K562 (cell line): ENCODE measurements at regions not wholly inside any gene's neighbourhood (a gene's known extent, or its start where the extent isn't known, plus 50 kb on each side); places are given as distances from the start of the nearest gene placed in this dataset.

Source experiments
- ATAC-seq: fragments of 200-7000 bp; cut with Tn5 transposase; 3 replicates; pipeline ENCODE4 v1.9.1; 2020; ENCODE audit warnings: moderate library complexity
- BruUV-seq: library from RNA; stranded (reverse); fragments of 400-500 nt; replicated peaks from 2 replicates; lab custom pipeline; 2021; lab: Mats Ljungman, UMichigan
- CTCF ChIA-PET: fragments of 300-600 bp; formaldehyde crosslinking; extraction: SDS; loops from one replicate; lab custom pipeline; 2021; ENCODE audit warnings: low intra/inter-chr PET ratio; lab: Yijun Ruan, JAX
- POLR2A ChIA-PET: fragments of 300-600, 350-650 bp; sonication (Branson Sonifier 250); formaldehyde crosslinking; extraction: SDS; loops from one replicate; lab custom pipeline; 2021; ENCODE audit warnings: antibody characterized with exemption, inconsistent platforms; lab: Yijun Ruan, JAX
- DNase-seq, 4 experiments: peaks; one replicate each; pipeline versions ENCODE4 v3.0.0 to v3.0.0-alpha.2; 2011 to 2018; ENCODE audit warnings: low spot score in 3 of 4, mixed read lengths in 3 of 4; ENCODE audit errors: extremely low read depth in 1 of 4
- FAIRE-seq: peaks from 2 replicates; lab custom pipeline; 2011; peaks lifted over from hg19 to GRCh38; lab: Jason Lieb, UNC
- H2AFZ ChIP-seq: 2 replicates; pipeline ENCODE4 v1.6.0; 2011; ENCODE audit warnings: low read depth, low read length, control low read depth, inconsistent platforms
- H3K27ac ChIP-seq: fragments of 200-600 bp; 3 replicates; pipeline ENCODE4 v1.8.0; 2011; ENCODE audit warnings: low read depth, mild to moderate bottlenecking, control low read depth, inconsistent platforms, low read length, moderate library complexity, mixed read lengths; ENCODE audit errors: extremely low read depth
- H3K27me3 ChIP-seq, 2 experiments: fragments of 300-600 bp in 1 of 2; 2 replicates in 1 of 2; 3 replicates in 1 of 2; pipeline versions ENCODE4 v1.6.0 to v1.8.0; 2011; ENCODE audit warnings: inconsistent platforms in 2 of 2, low read length in 2 of 2, mild to moderate bottlenecking in 1 of 2, mixed read lengths in 1 of 2, moderate library complexity in 1 of 2; ENCODE audit not compliant: control insufficient read depth in 2 of 2, insufficient read depth in 2 of 2
- H3K36me3 ChIP-seq: fragments of 300-600 bp; 3 replicates; pipeline ENCODE4 v1.8.0; 2011; ENCODE audit warnings: mild to moderate bottlenecking, low read length, inconsistent platforms; ENCODE audit not compliant: control insufficient read depth, insufficient read depth
- H3K4me1 ChIP-seq, 2 experiments: fragments of 200-600 bp in 1 of 2; replicated peaks in 1 of 2; 2 replicates in 1 of 2; 3 replicates in 1 of 2; pipeline versions ENCODE4 v1.5.1 to v1.8.0; 2011; ENCODE audit warnings: inconsistent platforms in 2 of 2, low read length in 2 of 2, mild to moderate bottlenecking in 1 of 2, mixed read lengths in 1 of 2, moderate library complexity in 1 of 2; ENCODE audit not compliant: control insufficient read depth in 2 of 2, insufficient read depth in 2 of 2
- H3K4me2 ChIP-seq: 2 replicates; pipeline ENCODE4 v1.6.1; 2011; ENCODE audit warnings: low read length, control low read depth, inconsistent platforms, mixed read lengths; ENCODE audit not compliant: insufficient read depth
- H3K4me3 ChIP-seq: fragments of 200-600 bp; sonication (generic), shearing (Covaris generic); 2 replicates; pipeline ENCODE4 v1.5.1; 2016; ENCODE audit warnings: control low read depth, inconsistent platforms
- H3K79me2 ChIP-seq: fragments of 200-600 bp; 3 replicates; pipeline ENCODE4 v1.8.0; 2011; ENCODE audit warnings: low read length, inconsistent platforms; ENCODE audit not compliant: control insufficient read depth, insufficient read depth
- H3K9ac ChIP-seq, 2 experiments: 2 replicates each; pipeline versions ENCODE4 v1.6.0 to v1.6.1; 2011; ENCODE audit warnings: low read depth in 2 of 2, low read length in 2 of 2, control low read depth in 1 of 2, inconsistent platforms in 1 of 2, mild to moderate bottlenecking in 1 of 2, mixed read lengths in 1 of 2; ENCODE audit not compliant: insufficient read depth in 1 of 2
- H3K9me1 ChIP-seq: one replicate; pipeline ENCODE4 v1.6.0; 2011; ENCODE audit warnings: inconsistent platforms, mild to moderate bottlenecking, low read length, moderate library complexity; ENCODE audit not compliant: control insufficient read depth, insufficient read depth
- H3K9me3 ChIP-seq: replicated peaks from 2 replicates; pipeline ENCODE4 v1.5.1; 2011; ENCODE audit warnings: low read depth, low read length, inconsistent platforms; ENCODE audit not compliant: control insufficient read depth, insufficient read depth
- H4K20me1 ChIP-seq: replicated peaks from 2 replicates; pipeline ENCODE4 v1.6.1; 2011; ENCODE audit warnings: low read length, inconsistent platforms, mixed read lengths; ENCODE audit not compliant: control insufficient read depth, insufficient read depth
- E4F1 ChIP-seq: fragments of 250-450 bp; sonication (Bioruptor Pico); IDR thresholded peaks from 2 replicates; pipeline ENCODE4 v1.5.0; 2021; ENCODE audit warnings: mild to moderate bottlenecking, borderline replicate concordance
- JUND ChIP-seq, 2 experiments: IDR thresholded peaks; 2 replicates in 1 of 2; 3 replicates in 1 of 2; pipeline ENCODE4 v1.6.1; 2011; ENCODE audit warnings: borderline replicate concordance in 2 of 2, low read depth in 2 of 2, low read length in 2 of 2, improper control_type of control experiment in 1 of 2, missing biosample characterization in 1 of 2, missing genetic modification characterization in 1 of 2, missing genetic modification reagents in 1 of 2
- KLF6 ChIP-seq: fragments of 250-450 bp; sonication (Bioruptor Pico); IDR thresholded peaks from 2 replicates; pipeline ENCODE4 v1.4.0; 2020; ENCODE audit warnings: mild to moderate bottlenecking, moderate library complexity, borderline replicate concordance
- MAFK ChIP-seq: IDR thresholded peaks from 2 replicates; pipeline ENCODE4 v1.6.1; 2011; ENCODE audit warnings: low read length, improper control_type of control experiment
- PATZ1 ChIP-seq: fragments of 250-450 bp; sonication (Bioruptor Pico); IDR thresholded peaks from 2 replicates; pipeline ENCODE4 v1.5.0; 2020; ENCODE audit warnings: mild to moderate bottlenecking, borderline replicate concordance
- RBM39 ChIP-seq: fragments of 200-400 bp; formaldehyde crosslinking; optimal IDR thresholded peaks from 2 replicates; pipeline ENCODE3; 2018; ENCODE audit warnings: low read depth, low read length
- SMARCA4 ChIP-seq: fragments of 450-650 bp; IDR thresholded peaks from 2 replicates; pipeline ENCODE4 v1.6.1; 2016
- SMARCC2 ChIP-seq: fragments of 450-650 bp; IDR thresholded peaks from 2 replicates; pipeline ENCODE4 v1.6.1; 2017; ENCODE audit warnings: antibody characterized with exemption, moderate library complexity, mild to moderate bottlenecking, low read depth
- SRSF7 ChIP-seq: fragments of 200-400 bp; formaldehyde crosslinking; optimal IDR thresholded peaks from 2 replicates; pipeline ENCODE3; 2017; ENCODE audit warnings: mild to moderate bottlenecking, low read depth, low read length
- ZBED1 ChIP-seq: IDR thresholded peaks from 2 replicates; pipeline ENCODE4 v1.6.1; 2014
- ZFP36 ChIP-seq: fragments of 150-350 bp; IDR thresholded peaks from 2 replicates; pipeline ENCODE4 v1.6.1; 2018; ENCODE audit warnings: low read length, low read depth; ENCODE audit not compliant: partially characterized antibody
- ZNF354B ChIP-seq: fragments of 250-450 bp; sonication (Bioruptor Pico); IDR thresholded peaks from 2 replicates; pipeline ENCODE4 v1.4.0; 2020
- WGBS: fragments of 100-300 bp; shearing (Covaris generic); methylation state at CpG from one replicate; pipeline ENCODE4 v1.1.6; 2016; ENCODE audit warnings: low coverage, mixed read lengths; ENCODE audit not compliant: insufficient coverage; ENCODE audit errors: missing lambda C conversion rate; 5-methylcytosine and 5-hydroxymethylcytosine counted together
- in situ Hi-C: fragments of 300-500 bp; cut with MboI; formaldehyde crosslinking; loops from 4 replicates; pipeline ENCODE4 v1.15.0; 2018; ENCODE audit warnings: inconsistent platforms, mixed read lengths
- intact Hi-C: fragments of 100-400 bp; cut with micrococcal nuclease; formaldehyde crosslinking; loops from 2 replicates; pipeline ENCODE4 v1.14.2; 2022

GRCh38 chr20:60297649-60298048 is 339.4 kb downstream of the CDH26 start:
- DNase-seq, result no peak
- Histone ChIP-seq H3K4me2 (no peak overlapping the region), H3K27me3 (peaks cover 0 to 6% of the 10 kb centered on the region in 2 experiments; a peak in 1 of 5 replicates), H2AFZ (no peak overlapping the region), H3K4me3 (no peak overlapping the region), H3K9me3 (no peaks in the 10 kb centered on the region), H3K27ac (no peak overlapping the region), H3K9me1 (no peaks in the 10 kb centered on the region), H3K9ac (no peak overlapping the region), H3K36me3 (no peaks in the 10 kb centered on the region), H3K79me2 (no peaks in the 10 kb centered on the region), H3K4me1 (no peaks in the 10 kb centered on the region), H4K20me1 (no peaks in the 10 kb centered on the region; the same call in 1 of the 2 replicates)
- FAIRE-seq, result no peak
- no peak for TF ChIP-seq SRSF7
- TF ChIP-seq ZBED1, result no peak
- TF ChIP-seq SMARCA4, result no peak
- no peak for TF ChIP-seq ZNF354B (CRISPR knock-in tag)
- no peak for TF ChIP-seq ZFP36
- TF ChIP-seq KLF6 (CRISPR knock-in tag), result no peak
- no peak for TF ChIP-seq RBM39
- no peak for TF ChIP-seq JUND (IDR thresholded peaks at IDR 0.05; ENCODE audit: borderline replicate concordance, low read depth, low read length)
- TF ChIP-seq JUND (tag; IDR thresholded peaks at IDR 0.05; ENCODE audit: borderline replicate concordance, low read depth, low read length), result no peak
- TF ChIP-seq MAFK, result no peak
- no peak for TF ChIP-seq SMARCC2
- no peak for TF ChIP-seq PATZ1 (CRISPR knock-in tag)
- TF ChIP-seq E4F1, result no peak
- intact Hi-C loops (no loop called here), in situ Hi-C loops (no loop called here)
- BruUV-seq, result no TSS peak
- ChIA-PET POLR2A (interaction anchor here (1.0 kb wide), 1 partner anchor 10 kb away, joined by 3 read pairs; no protein-coding TSS in a partner anchor), CTCF (no interaction called here)
- ATAC-seq, result no peak
- WGBS, result 0% methylated on average over 9 of the region's 9 CpGs
